Glutamatergic neuron (in vitro differentiated cells): ENCODE measurements at regions not wholly inside any gene's neighbourhood (a gene's known extent, or its start where the extent isn't known, plus 50 kb on each side); places are given as distances from the start of the nearest gene placed in this dataset.

Experiments used
- DNase-seq: peaks from one replicate; pipeline ENCODE4 v3.0.0; 2022
- H3K27ac Mint-ChIP-seq: one replicate; pipeline ENCODE4 v1.8.0; 2020; ENCODE audit warnings: mild to moderate bottlenecking, mixed read lengths, inconsistent platforms; ENCODE audit not compliant: unreplicated experiment
- H3K27me3 Mint-ChIP-seq: one replicate; pipeline ENCODE4 v1.8.0; 2020; ENCODE audit warnings: mild to moderate bottlenecking, moderate library complexity, mixed read lengths, inconsistent platforms; ENCODE audit not compliant: unreplicated experiment
- H3K36me3 Mint-ChIP-seq: one replicate; pipeline ENCODE4 v1.8.0; 2020; ENCODE audit warnings: mild to moderate bottlenecking, mixed read lengths, inconsistent platforms; ENCODE audit not compliant: unreplicated experiment
- H3K4me1 Mint-ChIP-seq: one replicate; pipeline ENCODE4 v1.8.0; 2020; ENCODE audit warnings: mild to moderate bottlenecking, low read depth, mixed read lengths, inconsistent platforms; ENCODE audit not compliant: unreplicated experiment
- H3K4me3 Mint-ChIP-seq: one replicate; pipeline ENCODE4 v1.8.0; 2020; ENCODE audit warnings: mild to moderate bottlenecking, mixed read lengths, inconsistent platforms; ENCODE audit not compliant: unreplicated experiment
- H3K9me3 Mint-ChIP-seq: one replicate; pipeline ENCODE4 v1.8.0; 2020; ENCODE audit warnings: mild to moderate bottlenecking, moderate library complexity, mixed read lengths, inconsistent platforms; ENCODE audit not compliant: unreplicated experiment
- TF ChIP-seq, protein P1 (sequence below): fragments of 200-600 bp; sonication (generic); IDR thresholded peaks from one replicate; pipeline ENCODE4 v1.5.0; 2021; ENCODE audit not compliant: partially characterized antibody, unreplicated experiment

DNA sequence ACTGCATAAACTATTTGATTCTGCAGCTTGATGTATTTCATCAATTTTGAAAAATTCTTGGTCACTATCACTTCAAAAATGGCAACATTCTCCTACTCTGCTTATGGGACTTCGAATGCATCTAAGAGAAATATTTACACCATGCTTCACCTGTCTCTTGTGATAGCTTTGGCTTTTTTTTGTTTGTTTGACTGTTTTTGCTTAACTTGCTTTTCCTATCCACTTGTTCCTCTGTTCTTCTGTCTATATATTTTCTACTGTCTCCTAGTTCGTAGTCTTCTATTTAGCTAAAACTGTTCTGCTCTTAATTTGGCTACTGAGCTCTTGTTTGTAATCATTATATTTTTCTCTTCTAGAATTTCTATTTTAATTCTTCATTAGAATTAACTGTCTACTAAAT is 94.4 kb downstream of the INHBA start:
- no peaks in the 10 kb centered on the region for H3K4me1 Mint-ChIP-seq
- H3K27ac Mint-ChIP-seq = no peak overlapping the region
- no peaks in the 10 kb centered on the region for H3K36me3 Mint-ChIP-seq
- no peak overlapping the region for H3K4me3 Mint-ChIP-seq
- TF ChIP-seq, protein P1, sequence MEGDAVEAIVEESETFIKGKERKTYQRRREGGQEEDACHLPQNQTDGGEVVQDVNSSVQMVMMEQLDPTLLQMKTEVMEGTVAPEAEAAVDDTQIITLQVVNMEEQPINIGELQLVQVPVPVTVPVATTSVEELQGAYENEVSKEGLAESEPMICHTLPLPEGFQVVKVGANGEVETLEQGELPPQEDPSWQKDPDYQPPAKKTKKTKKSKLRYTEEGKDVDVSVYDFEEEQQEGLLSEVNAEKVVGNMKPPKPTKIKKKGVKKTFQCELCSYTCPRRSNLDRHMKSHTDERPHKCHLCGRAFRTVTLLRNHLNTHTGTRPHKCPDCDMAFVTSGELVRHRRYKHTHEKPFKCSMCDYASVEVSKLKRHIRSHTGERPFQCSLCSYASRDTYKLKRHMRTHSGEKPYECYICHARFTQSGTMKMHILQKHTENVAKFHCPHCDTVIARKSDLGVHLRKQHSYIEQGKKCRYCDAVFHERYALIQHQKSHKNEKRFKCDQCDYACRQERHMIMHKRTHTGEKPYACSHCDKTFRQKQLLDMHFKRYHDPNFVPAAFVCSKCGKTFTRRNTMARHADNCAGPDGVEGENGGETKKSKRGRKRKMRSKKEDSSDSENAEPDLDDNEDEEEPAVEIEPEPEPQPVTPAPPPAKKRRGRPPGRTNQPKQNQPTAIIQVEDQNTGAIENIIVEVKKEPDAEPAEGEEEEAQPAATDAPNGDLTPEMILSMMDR = no peak
- H3K9me3 Mint-ChIP-seq = no peaks in the 10 kb centered on the region
- no peaks in the 10 kb centered on the region for H3K27me3 Mint-ChIP-seq
- no peak for DNase-seq

DNA sequence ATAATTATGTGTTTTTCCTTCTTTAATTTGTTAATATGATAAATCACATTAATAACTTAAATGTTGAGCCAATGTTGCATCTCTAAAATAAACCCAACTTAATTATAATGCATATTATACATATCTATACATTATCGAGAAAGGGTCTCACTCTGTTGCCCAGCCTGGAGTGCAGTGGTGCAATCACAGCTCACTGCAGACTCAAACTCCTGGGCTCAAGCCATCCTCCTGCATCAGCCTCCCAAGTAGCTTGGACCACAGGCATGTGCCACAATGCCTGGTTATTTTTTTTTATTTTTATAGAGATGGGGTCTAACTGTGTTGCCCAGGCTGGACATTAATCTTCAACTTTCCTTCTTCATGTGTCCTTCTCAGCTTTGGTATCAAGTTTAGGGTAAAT is 98.9 kb downstream of the INHBA start:
- TF ChIP-seq, protein P1 = no peak
- no peaks in the 10 kb centered on the region for H3K4me1 Mint-ChIP-seq
- no peaks in the 10 kb centered on the region for H3K27me3 Mint-ChIP-seq
- no peak overlapping the region for H3K27ac Mint-ChIP-seq
- no peak overlapping the region for H3K4me3 Mint-ChIP-seq
- no peaks in the 10 kb centered on the region for H3K36me3 Mint-ChIP-seq
- no peaks in the 10 kb centered on the region for H3K9me3 Mint-ChIP-seq
- DNase-seq = no peak

DNA sequence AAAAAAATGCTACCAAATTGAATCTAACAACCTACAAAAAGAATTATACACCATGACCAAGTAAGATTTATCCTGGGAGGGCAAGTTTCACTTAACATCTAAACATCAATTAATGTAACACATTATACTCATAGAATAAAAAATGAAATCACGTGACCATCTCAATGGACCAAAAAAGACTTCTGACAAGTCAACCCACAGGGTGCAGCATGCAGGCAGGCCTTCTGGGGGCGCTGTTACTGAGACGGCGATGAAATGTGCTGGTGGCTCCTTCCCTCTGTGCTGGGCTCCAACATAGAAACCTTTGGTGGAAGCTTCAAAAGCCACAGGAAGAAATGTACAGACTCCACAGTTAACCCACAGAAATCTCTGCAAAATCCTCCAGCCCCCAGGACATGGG is 103.1 kb downstream of the INHBA start:
- H3K27ac Mint-ChIP-seq = no peak overlapping the region
- TF ChIP-seq, protein P1 = peak; percentile 52
- peak; percentile 32 for DNase-seq
- H3K27me3 Mint-ChIP-seq = no peaks in the 10 kb centered on the region
- H3K36me3 Mint-ChIP-seq = peaks cover 6% of the 10 kb centered on the region
- H3K4me3 Mint-ChIP-seq = no peak overlapping the region
- H3K4me1 Mint-ChIP-seq = no peaks in the 10 kb centered on the region
- no peaks in the 10 kb centered on the region for H3K9me3 Mint-ChIP-seq

DNA sequence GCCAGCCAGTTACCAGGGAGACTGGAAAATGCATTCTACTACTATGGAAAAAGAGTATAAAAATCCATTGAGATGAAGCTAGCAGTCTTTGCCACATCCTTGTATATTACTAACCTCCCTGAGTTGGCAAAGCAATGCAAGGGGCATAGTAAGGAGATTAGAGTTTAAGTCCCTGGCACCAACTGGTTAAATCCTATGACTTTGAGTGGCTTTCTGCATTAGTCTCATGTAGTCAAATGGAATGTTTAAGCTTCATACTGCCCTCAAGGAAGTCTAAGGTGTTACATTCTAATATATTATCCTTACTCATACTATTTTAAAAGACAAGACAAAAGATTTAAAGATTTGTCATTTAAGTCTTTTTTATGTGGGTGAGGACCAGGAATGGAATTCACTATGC is 110.1 kb downstream of the INHBA start:
- Mint-ChIP-seq H3K4me1 (no peaks in the 10 kb centered on the region), H3K4me3 (no peak overlapping the region), H3K9me3 (no peaks in the 10 kb centered on the region), H3K36me3 (peaks cover 6% of the 10 kb centered on the region), H3K27me3 (no peaks in the 10 kb centered on the region), H3K27ac (no peak overlapping the region)
- no peak for DNase-seq
- TF ChIP-seq, protein P1 = no peak

DNA sequence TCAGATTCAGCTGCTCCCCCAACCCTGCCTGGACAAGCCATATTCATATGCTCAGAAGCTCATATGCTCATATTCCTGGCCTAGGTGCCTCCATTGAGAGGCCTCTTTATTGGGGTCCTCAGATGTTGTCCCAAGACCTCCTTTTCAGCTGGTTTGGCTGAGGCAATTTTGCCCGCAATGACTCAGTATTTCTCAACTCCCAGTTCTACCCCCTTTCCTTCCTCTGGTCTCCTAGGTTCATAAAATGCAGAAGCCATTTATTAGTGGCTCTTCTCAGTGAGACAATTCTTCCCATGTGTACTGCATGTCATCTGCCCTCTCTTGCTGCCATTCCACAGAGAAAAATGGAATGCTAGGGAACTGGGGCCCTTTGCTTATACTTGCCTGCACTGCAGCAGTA is 110.7 kb downstream of the INHBA start:
- H3K27ac Mint-ChIP-seq = no peak overlapping the region
- no peaks in the 10 kb centered on the region for H3K9me3 Mint-ChIP-seq
- no peak for DNase-seq
- peaks cover 6% of the 10 kb centered on the region for H3K36me3 Mint-ChIP-seq
- TF ChIP-seq, protein P1 = no peak
- no peak overlapping the region for H3K4me3 Mint-ChIP-seq
- no peaks in the 10 kb centered on the region for H3K4me1 Mint-ChIP-seq
- H3K27me3 Mint-ChIP-seq = no peaks in the 10 kb centered on the region
